Upper lobe of left lung (tissue), 6 donors: ENCODE measurements at regions not wholly inside any gene's neighbourhood (a gene's known extent, or its start where the extent isn't known, plus 50 kb on each side); places are given as distances from the start of the nearest gene placed in this dataset.

Experiments used
- ATAC-seq, 2 donors: fragments of 200-7000 bp; cut with Tn5 transposase; one replicate each; pipeline ENCODE4 v1.9.1; 2022; ENCODE audit warnings: mild to moderate bottlenecking in 2 of 2, moderate library complexity in 2 of 2; ENCODE audit not compliant: low FRiP score in 2 of 2
- DNase-seq, 2 donors: peaks; one replicate each; pipeline ENCODE4 v3.0.0-alpha.2; 2019 to 2020
- H3K27ac ChIP-seq, 4 donors: fragments of 200-600 bp; sonication (generic); one replicate each; pipeline ENCODE4 v1.5.1; 2016 to 2019
- H3K27me3 ChIP-seq, 4 donors: fragments of 200-600 bp; sonication (generic); one replicate each; pipeline ENCODE4 v1.5.1; 2017 to 2019
- H3K36me3 ChIP-seq, 4 donors: fragments of 200-600 bp; sonication (generic); one replicate each; pipeline ENCODE4 v1.5.1; 2016 to 2019
- H3K4me1 ChIP-seq, 4 donors: fragments of 200-600 bp; sonication (generic); one replicate each; pipeline ENCODE4 v1.5.1; 2018 to 2019
- H3K4me3 ChIP-seq, 4 donors: fragments of 200-600 bp; sonication (generic); one replicate each; pipeline ENCODE4 v1.5.1; 2017 to 2019; ENCODE audit warnings: mild to moderate bottlenecking in 2 of 4, moderate library complexity in 1 of 4
- H3K9me3 ChIP-seq, 4 donors: fragments of 200-600 bp; sonication (generic); one replicate each; pipeline ENCODE4 v1.5.1; 2018 to 2019
- CTCF ChIP-seq, 6 experiments: fragments of 450-650 bp in 4 of 6; fragments of 200-600 bp in 2 of 6; sonication (generic) in 2 of 6; IDR thresholded peaks; one replicate each; pipeline ENCODE4 v1.5.1; 2016 to 2019; ENCODE audit warnings: antibody characterized with exemption in 6 of 6
- EP300 ChIP-seq, 4 donors: sonication (generic); formaldehyde crosslinking; IDR thresholded peaks; one replicate each; pipeline ENCODE4 v1.5.1; 2017; ENCODE audit warnings: antibody characterized with exemption in 4 of 4, control low read depth in 2 of 4
- POLR2A ChIP-seq, 4 donors: fragments of 450-650 bp; IDR thresholded peaks; one replicate each; pipeline ENCODE4 v1.5.1; 2016 to 2017; ENCODE audit warnings: antibody characterized with exemption in 4 of 4, mild to moderate bottlenecking in 2 of 4
- POLR2AphosphoS5 ChIP-seq, 2 donors: sonication (generic); formaldehyde crosslinking; IDR thresholded peaks; one replicate each; pipeline ENCODE4 v1.5.1; 2017; ENCODE audit warnings: antibody characterized with exemption in 2 of 2
- WGBS, 2 donors: methylation state at CpG; one replicate each; pipeline ENCODE4 v1.1.5; 2017 to 2018; 5-methylcytosine and 5-hydroxymethylcytosine counted together
- donor health status: DM: no; HTN: no; CAD: no; lungs with moderate emphysema.
- donor health status: DM: no; HTN: yes; CAD: no; lungs with severe emphysema.

- Histone ChIP-seq H3K27ac (peak overlapping the region in 2 of 4 donors; percentile 37 to 52), H3K36me3 (no peaks in the 10 kb centered on the region), H3K27me3 (no peaks in the 10 kb centered on the region), H3K9me3 (no peaks in the 10 kb centered on the region), H3K4me3 (no peak overlapping the region), H3K4me1 (peaks cover 0 to 8% (median 2%) of the 10 kb centered on the region in 4 donors)
- no peak for TF ChIP-seq POLR2A (IDR thresholded peaks at IDR 0.05)
- no peak for TF ChIP-seq CTCF (IDR thresholded peaks at IDR 0.05)
- TF ChIP-seq EP300 (IDR thresholded peaks at IDR 0.05) = no peak
- no peak for TF ChIP-seq POLR2AphosphoS5 (IDR thresholded peaks at IDR 0.05)
- peak in 1 of 2 donors; percentile 59 for DNase-seq
- peak; percentile 70 to 86 for ATAC-seq
- 34 to 56% methylated on average over 3 of the region's 3 CpGs for WGBS, 2 donors
These were observed 214.1 kb downstream of the RDH14 start for GRCh38 chr2:18346344-18346743.

- H3K9me3 ChIP-seq = no peaks in the 10 kb centered on the region
- no peak overlapping the region for H3K4me3 ChIP-seq
- no peaks in the 10 kb centered on the region for H3K36me3 ChIP-seq
- H3K4me1 ChIP-seq = peaks cover 0 to 8% (median 2%) of the 10 kb centered on the region in 4 donors
- peak in 1 of 2 donors; percentile 24 for TF ChIP-seq POLR2AphosphoS5 (IDR thresholded peaks at IDR 0.05)
- TF ChIP-seq POLR2A (IDR thresholded peaks at IDR 0.05) = no peak
- peak in 2 of 6 experiments; percentile 15 to 25 for TF ChIP-seq CTCF (IDR thresholded peaks at IDR 0.05)
- TF ChIP-seq EP300 (IDR thresholded peaks at IDR 0.05) = peak in 1 of 4 donors; percentile 41
- ATAC-seq (peak; percentile 81 to 97), DNase-seq (peak in 1 of 2 donors; percentile 83)
- 66 to 80% methylated on average over 5 of the region's 5 CpGs for WGBS, 2 donors
- H3K27ac ChIP-seq = peak overlapping the region in 3 of 4 donors; percentile 12 to 52 (median 37)
- no peaks in the 10 kb centered on the region for H3K27me3 ChIP-seq
These were observed 214.6 kb downstream of the RDH14 start for GRCh38 chr2:18345848-18346247.

GRCh38 chr2:18342901-18343300 is 217.6 kb downstream of the RDH14 start:
- 88 to 96% methylated on average over 6 of the region's 6 CpGs for WGBS, 2 donors
- Histone ChIP-seq H3K27me3 (no peaks in the 10 kb centered on the region), H3K4me3 (no peak overlapping the region), H3K27ac (no peak overlapping the region), H3K36me3 (no peaks in the 10 kb centered on the region), H3K4me1 (peaks cover 0 to 8% (median 4%) of the 10 kb centered on the region in 4 donors), H3K9me3 (no peaks in the 10 kb centered on the region)
- no peak for DNase-seq
- TF ChIP-seq POLR2AphosphoS5 (IDR thresholded peaks at IDR 0.05) (no peak), EP300 (IDR thresholded peaks at IDR 0.05) (no peak), POLR2A (IDR thresholded peaks at IDR 0.05) (no peak), CTCF (IDR thresholded peaks at IDR 0.05) (no peak)
- ATAC-seq = no peak

GRCh38 chr2:18339326-18339725 is 221.1 kb downstream of the RDH14 start:
- DNase-seq (no peak), ATAC-seq (no peak)
- Histone ChIP-seq H3K27ac (no peak overlapping the region), H3K9me3 (no peaks in the 10 kb centered on the region), H3K27me3 (no peaks in the 10 kb centered on the region), H3K4me1 (peaks cover 0 to 3% (median 0%) of the 10 kb centered on the region in 4 donors), H3K4me3 (no peak overlapping the region), H3K36me3 (no peaks in the 10 kb centered on the region)
- TF ChIP-seq EP300 (IDR thresholded peaks at IDR 0.05) (no peak), POLR2A (IDR thresholded peaks at IDR 0.05) (no peak), POLR2AphosphoS5 (IDR thresholded peaks at IDR 0.05) (no peak), CTCF (IDR thresholded peaks at IDR 0.05) (no peak)
- WGBS, 2 donors = 42 to 48% methylated on average over 1 of the region's 1 CpG

GRCh38 chr2:18336975-18337374 is 223.5 kb downstream of the RDH14 start:
- H3K27me3 ChIP-seq = no peaks in the 10 kb centered on the region
- H3K36me3 ChIP-seq = no peaks in the 10 kb centered on the region
- H3K4me1 ChIP-seq = peaks cover 0 to 3% (median 0%) of the 10 kb centered on the region in 4 donors
- 81 to 100% methylated on average over 1 to 2 of the region's 2 CpGs for WGBS, 2 donors
- no peak overlapping the region for H3K27ac ChIP-seq
- no peak for ATAC-seq
- no peak for TF ChIP-seq POLR2A (IDR thresholded peaks at IDR 0.05)
- no peak for TF ChIP-seq EP300 (IDR thresholded peaks at IDR 0.05)
- no peak for TF ChIP-seq CTCF (IDR thresholded peaks at IDR 0.05)
- no peak overlapping the region for H3K4me3 ChIP-seq
- no peak for DNase-seq
- H3K9me3 ChIP-seq = no peaks in the 10 kb centered on the region
